GM10266 (cell line): ENCODE measurements at regions not wholly inside any gene's neighbourhood (a gene's known extent, or its start where the extent isn't known, plus 50 kb on each side); places are given as distances from the start of the nearest gene placed in this dataset.

Experiments used
- DNase-seq: peaks from one replicate; pipeline ENCODE4 v3.0.0; 2012; ENCODE audit errors: extremely low spot score
- CTCF ChIP-seq: IDR thresholded peaks from 2 replicates; pipeline ENCODE4 v1.5.1; 2012; ENCODE audit warnings: mild to moderate bottlenecking, low read depth; ENCODE audit not compliant: control insufficient read depth, insufficient read depth; ENCODE audit errors: missing control alignments

GRCh38 chr11:92739041-92739440 is 230.4 kb upstream of the MTNR1B start:
- no peak for TF ChIP-seq CTCF
- DNase-seq: no peak

- TF ChIP-seq CTCF: no peak
- DNase-seq: no peak
Measured at GRCh38 chr11:92739491-92739890, 230.0 kb upstream of the MTNR1B start.

DNA sequence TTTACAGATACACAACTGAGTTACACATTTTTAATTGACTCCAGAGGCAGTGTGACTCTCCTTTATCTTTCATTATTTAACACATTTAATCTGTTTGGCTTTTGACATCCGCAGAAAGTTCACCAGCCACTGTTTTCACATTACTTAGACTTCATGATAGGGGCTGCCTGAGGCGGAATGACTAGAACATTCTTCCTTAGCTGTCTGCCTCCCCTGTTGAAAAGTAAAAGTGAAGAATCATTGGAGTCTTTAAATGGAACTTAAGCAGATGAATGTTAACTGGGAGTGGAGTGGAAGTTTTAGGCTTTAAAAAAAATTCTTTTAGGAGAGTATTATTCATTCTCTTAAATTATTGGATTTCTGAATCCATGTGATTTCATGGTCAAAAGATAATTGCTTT is 229.2 kb upstream of the MTNR1B start:
- no peak for TF ChIP-seq CTCF
- DNase-seq: no peak

- TF ChIP-seq CTCF: no peak
- DNase-seq: no peak
Measured at GRCh38 chr11:92744929-92745585, 224.4 kb upstream of the MTNR1B start.

DNA sequence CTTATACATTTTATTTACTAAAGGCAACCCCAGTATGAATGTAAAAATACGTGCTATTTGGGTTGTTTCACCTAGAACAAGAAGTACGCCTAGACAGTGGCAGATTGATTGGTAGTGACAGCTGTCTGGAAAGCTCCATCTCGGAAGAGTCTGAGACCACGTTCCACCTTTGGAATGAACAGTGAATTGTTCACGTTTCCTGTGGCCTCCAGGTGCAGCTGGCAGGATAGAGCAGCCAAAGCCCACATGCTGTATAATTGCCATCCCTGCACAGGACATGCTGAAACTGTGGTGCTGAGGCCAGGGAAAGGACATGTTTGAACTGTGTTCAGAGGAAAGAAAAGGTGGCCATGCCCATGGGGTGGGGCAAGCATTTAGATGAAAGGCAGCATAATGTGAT is 218.7 kb upstream of the MTNR1B start:
- no peak for TF ChIP-seq CTCF
- no peak for DNase-seq

GRCh38 chr11:92751594-92751993 is 217.9 kb upstream of the MTNR1B start:
- no peak for DNase-seq
- TF ChIP-seq CTCF: no peak

GRCh38 chr11:92752122-92752521 is 217.3 kb upstream of the MTNR1B start:
- no peak for TF ChIP-seq CTCF
- no peak for DNase-seq
